ENCODE measurements at regions not wholly inside any gene's neighbourhood (a gene's known extent, or its start where the extent isn't known, plus 50 kb on each side); places are given as distances from the start of the nearest gene placed in this dataset.
"Not testable (repeated sequence)": the region's sequence is repeated elsewhere in the genome, so short reads cannot be mapped to it uniquely, and the experiment has no call there.

- H3K36me3 Mint-ChIP-seq (ENCODE audit: low read depth); H3K4me1 Mint-ChIP-seq (ENCODE audit: low read depth); H3K27ac Mint-ChIP-seq: not testable (repeated sequence)
- peaks cover 17% of the 10 kb centered on the region for H3K27me3 Mint-ChIP-seq (ENCODE audit: low read depth)
- H3K4me3 Mint-ChIP-seq = peak overlapping the region; percentile 29
- H3K9me3 Mint-ChIP-seq = peaks cover 45% of the 10 kb centered on the region
- DNase-seq (ENCODE audit: low spot score) = peak; percentile 16
Measured at GRCh38 chr20:29327600-29328420, 1929.7 kb upstream of the DEFB115 start.

- Mint-ChIP-seq H3K9me3 (peaks cover 65% of the 10 kb centered on the region), H3K27me3 (ENCODE audit: low read depth) (peaks cover 10% of the 10 kb centered on the region)
- H3K36me3 Mint-ChIP-seq (ENCODE audit: low read depth); H3K27ac Mint-ChIP-seq; DNase-seq (ENCODE audit: low spot score); H3K4me3 Mint-ChIP-seq; H3K4me1 Mint-ChIP-seq (ENCODE audit: low read depth): not testable (repeated sequence)
Measured at GRCh38 chr20:29330429-29331115, 1926.9 kb upstream of the DEFB115 start.

DNA sequence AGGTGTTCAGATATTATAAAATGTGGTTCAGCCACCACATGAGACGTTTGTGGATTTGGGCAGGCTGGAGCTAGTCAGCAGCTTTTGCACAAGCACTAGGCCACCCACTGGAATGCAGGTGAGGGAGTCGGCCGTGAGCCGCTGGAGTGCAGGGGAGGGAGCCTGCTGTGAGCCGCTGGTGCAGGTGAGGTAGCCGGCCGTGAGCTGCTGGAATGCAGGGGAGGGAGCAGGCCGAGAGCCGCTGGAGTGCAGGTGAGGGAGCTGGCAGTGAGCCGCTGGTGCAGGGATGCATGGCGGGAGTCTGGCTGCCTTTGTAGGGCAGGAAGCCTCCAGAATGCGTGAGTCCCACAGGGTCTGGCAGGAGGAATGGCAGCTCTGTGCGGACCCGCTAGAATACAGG, 1907.6 kb upstream of the DEFB115 start:
- H3K4me1 Mint-ChIP-seq (ENCODE audit: low read depth) = no peaks in the 10 kb centered on the region
- H3K9me3 Mint-ChIP-seq = peaks cover 41% of the 10 kb centered on the region
- H3K27ac Mint-ChIP-seq = no peak overlapping the region
- no peaks in the 10 kb centered on the region for H3K27me3 Mint-ChIP-seq (ENCODE audit: low read depth)
- H3K36me3 Mint-ChIP-seq (ENCODE audit: low read depth) = no peaks in the 10 kb centered on the region
- DNase-seq (ENCODE audit: low spot score) = no peak
- H3K4me3 Mint-ChIP-seq = no peak overlapping the region

DNA sequence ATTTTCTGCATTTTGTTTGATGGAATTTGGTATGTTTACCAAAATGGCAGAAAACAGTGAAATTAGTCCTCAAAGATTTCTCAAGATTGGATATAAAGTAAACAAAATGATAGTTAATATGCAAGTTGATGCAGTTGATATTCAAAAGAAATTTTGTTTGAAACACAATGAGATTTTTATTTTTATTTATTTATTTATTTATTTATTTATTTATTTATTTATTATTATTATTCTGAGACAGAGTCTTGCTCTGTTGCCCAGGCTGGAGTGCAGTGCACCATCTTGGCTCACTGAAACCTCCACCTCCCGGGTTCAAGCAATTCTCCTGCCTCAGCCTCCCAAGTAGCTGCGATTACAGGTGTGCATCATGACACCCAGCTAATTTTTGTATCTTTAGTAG, 1881.5 kb upstream of the DEFB115 start:
- not testable (repeated sequence) for H3K4me1 Mint-ChIP-seq (ENCODE audit: low read depth); H3K36me3 Mint-ChIP-seq (ENCODE audit: low read depth); DNase-seq (ENCODE audit: low spot score); H3K27me3 Mint-ChIP-seq (ENCODE audit: low read depth); H3K27ac Mint-ChIP-seq; H3K4me3 Mint-ChIP-seq
- H3K9me3 Mint-ChIP-seq = peaks cover 28% of the 10 kb centered on the region

GRCh38 chr20:29392853-29393252, 1864.6 kb upstream of the DEFB115 start:
- DNase-seq (ENCODE audit: low spot score); H3K36me3 Mint-ChIP-seq (ENCODE audit: low read depth); H3K27ac Mint-ChIP-seq; H3K27me3 Mint-ChIP-seq (ENCODE audit: low read depth); H3K4me1 Mint-ChIP-seq (ENCODE audit: low read depth); H3K4me3 Mint-ChIP-seq: not testable (repeated sequence)
- peaks cover 39% of the 10 kb centered on the region for H3K9me3 Mint-ChIP-seq

- H3K4me3 Mint-ChIP-seq = no peak overlapping the region
- peaks cover 55% of the 10 kb centered on the region for H3K9me3 Mint-ChIP-seq
- peaks cover 27% of the 10 kb centered on the region for H3K27me3 Mint-ChIP-seq (ENCODE audit: low read depth)
- peaks cover 2% of the 10 kb centered on the region for H3K36me3 Mint-ChIP-seq (ENCODE audit: low read depth)
- no peak for DNase-seq (ENCODE audit: low spot score)
- no peak overlapping the region for H3K27ac Mint-ChIP-seq
- no peaks in the 10 kb centered on the region for H3K4me1 Mint-ChIP-seq (ENCODE audit: low read depth)
Measured at GRCh38 chr20:29408034-29408695, 1849.3 kb upstream of the DEFB115 start.

DNA sequence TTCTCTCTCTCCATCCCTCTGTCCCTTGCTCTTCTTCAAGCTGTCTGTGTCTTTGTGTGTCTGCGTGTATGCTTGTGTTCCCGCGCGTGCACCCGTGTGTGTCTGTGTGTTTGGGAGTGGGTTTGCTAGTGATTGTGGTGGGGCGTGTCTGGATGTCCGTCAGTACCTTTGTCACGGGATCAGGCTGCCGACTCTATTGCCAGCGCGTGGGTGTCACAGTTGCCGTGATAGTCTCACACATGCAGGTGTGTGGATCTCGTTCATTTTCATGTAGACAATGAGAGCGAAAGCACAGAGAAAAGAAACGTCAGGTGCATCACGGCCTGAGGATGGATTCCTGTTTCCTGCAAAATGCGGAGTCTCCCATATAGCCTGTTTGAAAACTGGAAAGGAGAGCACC, 1848.8 kb upstream of the DEFB115 start:
- Mint-ChIP-seq H3K27me3 (ENCODE audit: low read depth) (peaks cover 28% of the 10 kb centered on the region), H3K9me3 (peaks cover 59% of the 10 kb centered on the region)
- DNase-seq (ENCODE audit: low spot score); H3K27ac Mint-ChIP-seq; H3K4me3 Mint-ChIP-seq; H3K36me3 Mint-ChIP-seq (ENCODE audit: low read depth); H3K4me1 Mint-ChIP-seq (ENCODE audit: low read depth): not testable (repeated sequence)

DNA sequence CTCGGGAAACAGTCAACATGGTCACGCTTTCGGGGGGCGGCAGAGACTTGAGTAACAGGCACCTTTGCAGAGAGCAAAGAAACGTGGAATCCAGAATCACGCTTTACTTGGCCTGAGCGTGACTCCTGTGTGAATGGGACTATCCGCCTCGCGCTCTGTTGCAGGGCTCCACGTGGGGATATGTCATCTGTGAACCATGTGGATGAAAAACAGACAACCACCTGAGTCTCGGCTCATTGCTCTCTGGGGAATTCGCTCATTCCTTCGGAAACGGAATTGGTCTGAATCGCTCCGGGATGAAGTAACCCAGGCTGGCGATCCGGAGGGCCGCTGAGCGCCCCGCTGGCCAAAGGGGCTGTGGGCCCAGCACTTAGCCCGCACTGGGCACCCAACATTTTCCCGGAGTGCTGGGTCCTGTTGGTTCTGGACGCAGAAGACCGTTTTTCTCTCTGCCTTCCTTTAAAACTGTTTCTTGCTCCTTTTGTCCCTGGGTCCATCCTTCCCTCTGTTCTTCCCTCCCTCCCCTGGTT, 1848.2 kb upstream of the DEFB115 start:
- H3K4me3 Mint-ChIP-seq; H3K27ac Mint-ChIP-seq; DNase-seq (ENCODE audit: low spot score); H3K4me1 Mint-ChIP-seq (ENCODE audit: low read depth); H3K36me3 Mint-ChIP-seq (ENCODE audit: low read depth): not testable (repeated sequence)
- Mint-ChIP-seq H3K9me3 (peaks cover 61% of the 10 kb centered on the region), H3K27me3 (ENCODE audit: low read depth) (peaks cover 28% of the 10 kb centered on the region)

DNA sequence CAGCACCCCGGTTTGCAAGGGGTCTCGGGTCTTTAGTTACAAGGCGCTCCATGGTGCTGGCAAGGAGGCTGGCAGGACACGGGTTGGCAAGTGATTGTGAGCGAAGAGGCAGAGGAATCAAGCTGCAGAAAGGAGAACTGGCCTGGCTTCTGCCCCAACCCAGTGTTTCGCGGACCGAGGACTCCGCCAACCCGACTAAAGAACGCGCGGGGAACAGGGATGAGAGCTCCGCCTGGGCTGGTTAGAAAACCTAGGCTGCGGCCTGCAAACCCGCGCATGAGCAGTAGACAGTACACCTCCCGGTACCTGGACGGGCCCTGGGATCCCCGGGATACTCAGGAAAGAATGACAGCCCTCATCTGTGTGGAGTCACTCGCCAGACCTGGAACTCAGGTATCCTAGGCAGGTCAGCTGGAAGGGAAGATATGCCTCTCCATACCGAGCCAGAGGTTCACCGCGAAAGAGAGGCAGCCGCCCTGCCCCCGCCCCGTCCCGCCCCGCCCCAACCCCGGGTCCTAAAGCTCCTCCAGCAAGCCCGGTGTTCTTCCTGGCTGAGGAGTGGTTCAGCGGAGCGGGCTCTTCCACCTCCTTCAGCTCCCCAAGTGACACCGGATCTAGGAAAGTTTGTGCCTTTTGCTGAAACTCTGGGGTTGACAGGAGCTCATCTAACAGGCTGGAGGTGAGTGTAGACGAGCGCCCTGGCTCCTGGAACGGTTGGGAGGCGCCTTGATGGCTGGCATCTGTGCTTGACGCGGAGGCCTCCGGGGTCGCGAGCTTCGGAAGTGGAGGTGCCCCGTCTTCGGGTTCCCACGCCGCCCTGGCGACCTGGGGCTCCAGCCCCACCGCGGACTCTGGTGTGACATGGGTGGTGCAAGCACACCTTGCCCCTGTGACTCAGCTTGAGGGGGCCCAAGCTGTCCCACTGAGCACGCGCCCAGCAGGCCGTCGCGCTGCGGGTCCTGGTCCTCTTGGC, 1847.3 kb upstream of the DEFB115 start:
- H3K27ac Mint-ChIP-seq = no peak overlapping the region
- H3K9me3 Mint-ChIP-seq = peaks cover 56% of the 10 kb centered on the region
- H3K36me3 Mint-ChIP-seq (ENCODE audit: low read depth) = peaks cover 3% of the 10 kb centered on the region
- H3K27me3 Mint-ChIP-seq (ENCODE audit: low read depth) = peaks cover 28% of the 10 kb centered on the region
- no peak for DNase-seq (ENCODE audit: low spot score)
- H3K4me1 Mint-ChIP-seq (ENCODE audit: low read depth) = no peaks in the 10 kb centered on the region
- H3K4me3 Mint-ChIP-seq = no peak overlapping the region

DNA sequence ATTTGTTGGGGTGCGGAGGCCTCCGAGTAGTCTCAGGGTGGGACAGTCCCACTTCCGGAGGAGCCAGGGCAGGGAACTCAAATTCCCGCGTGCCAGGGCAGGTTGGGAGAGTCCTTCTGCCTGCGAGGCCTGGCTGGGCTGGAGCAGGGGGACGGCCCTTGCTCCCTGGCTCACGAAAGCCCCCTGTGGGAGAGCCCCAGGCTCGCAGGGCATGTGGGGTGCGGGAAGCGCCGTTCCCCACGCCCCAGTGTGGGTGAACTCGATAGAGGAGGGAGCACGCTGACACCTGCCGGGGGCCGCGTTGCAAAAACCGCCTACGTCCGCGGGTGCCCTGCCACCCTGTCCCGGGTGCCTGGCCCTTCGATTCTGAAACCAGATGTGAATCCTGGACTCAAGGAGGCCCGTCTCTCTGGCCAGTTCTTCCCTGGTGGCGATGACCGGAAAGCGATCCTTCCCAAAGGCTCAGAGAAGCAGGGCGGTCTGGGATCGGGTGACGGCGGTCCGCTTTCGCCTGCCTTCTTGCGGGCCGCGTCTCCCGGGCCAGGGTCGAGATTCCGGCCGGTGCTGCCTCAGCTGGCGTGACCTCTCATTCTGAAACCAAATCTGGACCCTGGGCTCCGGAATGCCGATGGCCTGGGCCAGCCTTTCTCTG, 1846.5 kb upstream of the DEFB115 start:
- H3K27ac Mint-ChIP-seq = no peak overlapping the region
- H3K36me3 Mint-ChIP-seq (ENCODE audit: low read depth) = peaks cover 3% of the 10 kb centered on the region
- peaks cover 54% of the 10 kb centered on the region for H3K9me3 Mint-ChIP-seq
- no peak for DNase-seq (ENCODE audit: low spot score)
- H3K4me3 Mint-ChIP-seq = no peak overlapping the region
- H3K27me3 Mint-ChIP-seq (ENCODE audit: low read depth) = peaks cover 28% of the 10 kb centered on the region
- no peaks in the 10 kb centered on the region for H3K4me1 Mint-ChIP-seq (ENCODE audit: low read depth)

GRCh38 chr20:29411458-29411820, 1846.0 kb upstream of the DEFB115 start:
- Mint-ChIP-seq H3K9me3 (peaks cover 52% of the 10 kb centered on the region), H3K27me3 (ENCODE audit: low read depth) (peaks cover 28% of the 10 kb centered on the region)
- H3K4me3 Mint-ChIP-seq; H3K27ac Mint-ChIP-seq; DNase-seq (ENCODE audit: low spot score); H3K36me3 Mint-ChIP-seq (ENCODE audit: low read depth); H3K4me1 Mint-ChIP-seq (ENCODE audit: low read depth): not testable (repeated sequence)

- Mint-ChIP-seq H3K27ac (no peak overlapping the region), H3K27me3 (ENCODE audit: low read depth) (no peaks in the 10 kb centered on the region), H3K36me3 (ENCODE audit: low read depth) (no peaks in the 10 kb centered on the region), H3K4me3 (no peak overlapping the region), H3K9me3 (peaks cover 14% of the 10 kb centered on the region), H3K4me1 (ENCODE audit: low read depth) (no peaks in the 10 kb centered on the region)
- no peak for DNase-seq (ENCODE audit: low spot score)
Measured at GRCh38 chr20:29419378-29419777, 1838.1 kb upstream of the DEFB115 start.
